Mucosa of descending colon (tissue), 3 donors: ENCODE measurements at regions not wholly inside any gene's neighbourhood (a gene's known extent, or its start where the extent isn't known, plus 50 kb on each side); places are given as distances from the start of the nearest gene placed in this dataset.
"Not testable (repeated sequence)": the region's sequence is repeated elsewhere in the genome, so short reads cannot be mapped to it uniquely, and the experiment has no call there.

Experiments
- ATAC-seq: fragments of 200-7000 bp; cut with Tn5 transposase; one replicate; pipeline ENCODE4 v1.9.1; 2020; ENCODE audit warnings: mild to moderate bottlenecking, moderate library complexity
- DNase-seq, 3 donors: peaks; one replicate each; pipeline ENCODE4 v3.0.0-alpha.2; 2020
- H3K36me3 ChIP-seq: fragments of 200-600 bp; one replicate; pipeline ENCODE4 v1.8.0; 2021; ENCODE audit warnings: low read depth, mild to moderate bottlenecking
- H3K4me1 ChIP-seq: fragments of 200-600 bp; one replicate; pipeline ENCODE4 v1.8.0; 2021; ENCODE audit warnings: low read depth, mild to moderate bottlenecking
- H3K4me3 ChIP-seq: fragments of 200-600 bp; one replicate; pipeline ENCODE4 v1.8.0; 2021; ENCODE audit warnings: mild to moderate bottlenecking
- H3K9me3 ChIP-seq: fragments of 200-600 bp; one replicate; pipeline ENCODE4 v1.8.0; 2021; ENCODE audit warnings: mild to moderate bottlenecking
- CTCF ChIP-seq: fragments of 200-600 bp; IDR thresholded peaks from one replicate; pipeline ENCODE4 v1.8.0; 2022; ENCODE audit warnings: antibody characterized with exemption, mild to moderate bottlenecking
- intact Hi-C, 2 donors: fragments of 100-400 bp; cut with DNase I in 1 of 2; cut with micrococcal nuclease in 1 of 2; formaldehyde crosslinking; loops; one replicate each; pipeline versions ENCODE4 v1.11.0 to v1.11.1; 2022; cut with DNase I, micrococcal nuclease
- donor health status: DM: no; HTN: no; CAD: no; lungs with moderate emphysema.
- donor health status: DM: no; HTN: no; CAD: no.
- donor health status: DM: no; HTN: yes; CAD: no.

DNA sequence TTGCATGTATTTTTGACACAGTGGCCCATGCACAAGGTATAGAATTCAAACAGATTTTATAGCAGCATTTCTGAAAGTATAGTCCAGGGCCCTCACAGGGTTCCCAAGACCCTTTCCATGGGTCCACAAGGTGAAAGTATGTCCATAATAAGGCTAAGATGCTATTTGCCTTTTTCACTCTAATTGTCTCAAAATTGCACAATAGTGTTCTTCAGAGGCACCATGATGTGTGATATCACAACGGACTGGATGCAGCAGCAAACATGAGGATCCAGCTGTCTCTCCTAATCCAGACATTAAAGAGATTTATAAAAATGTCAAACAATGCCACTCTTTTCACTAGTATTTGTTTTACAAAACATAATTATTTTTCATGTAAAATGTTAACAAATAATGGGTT is 88.8 kb upstream of the PRDX6 start:
- H3K9me3 ChIP-seq = no peaks in the 10 kb centered on the region
- no peaks in the 10 kb centered on the region for H3K4me1 ChIP-seq
- H3K4me3 ChIP-seq = no peak overlapping the region
- H3K36me3 ChIP-seq = no peaks in the 10 kb centered on the region
- no peak for DNase-seq
- TF ChIP-seq CTCF = no peak
- intact Hi-C loops = no loop called here
- no peak for ATAC-seq

GRCh38 chr1:173392895-173393658 is 84.1 kb upstream of the PRDX6 start:
- no peak for DNase-seq
- Histone ChIP-seq H3K4me1 (no peaks in the 10 kb centered on the region), H3K9me3 (no peaks in the 10 kb centered on the region), H3K4me3 (no peak overlapping the region), H3K36me3 (no peaks in the 10 kb centered on the region)
- intact Hi-C loops = no loop called here
- no peak for TF ChIP-seq CTCF
- no peak for ATAC-seq

DNA sequence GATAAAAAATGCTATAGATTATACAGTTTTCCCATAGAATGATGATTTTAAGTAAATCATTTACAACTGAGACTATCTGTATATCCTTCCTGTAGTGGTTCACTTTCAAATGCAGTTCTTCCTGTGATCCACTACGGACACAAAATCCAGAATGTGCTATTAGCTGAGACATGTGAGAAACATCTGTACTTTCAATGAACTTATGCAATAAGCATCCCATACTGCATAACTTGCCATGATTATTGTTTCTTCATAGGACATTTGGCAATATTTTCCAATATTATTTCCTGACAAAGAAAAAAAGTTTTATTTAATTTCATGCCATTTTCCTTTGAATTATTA is 83.5 kb upstream of the PRDX6 start:
- Histone ChIP-seq H3K36me3 (no peaks in the 10 kb centered on the region), H3K4me3 (no peak overlapping the region), H3K4me1 (no peaks in the 10 kb centered on the region), H3K9me3 (no peaks in the 10 kb centered on the region)
- DNase-seq = no peak
- no peak for ATAC-seq
- TF ChIP-seq CTCF = no peak
- intact Hi-C loops = no loop called here

- H3K4me1 ChIP-seq, intact Hi-C loops, DNase-seq, H3K4me3 ChIP-seq, H3K9me3 ChIP-seq, ATAC-seq, H3K36me3 ChIP-seq: not testable (repeated sequence)
These were observed 82.3 kb upstream of the PRDX6 start for GRCh38 chr1:173394813-173395212.

DNA sequence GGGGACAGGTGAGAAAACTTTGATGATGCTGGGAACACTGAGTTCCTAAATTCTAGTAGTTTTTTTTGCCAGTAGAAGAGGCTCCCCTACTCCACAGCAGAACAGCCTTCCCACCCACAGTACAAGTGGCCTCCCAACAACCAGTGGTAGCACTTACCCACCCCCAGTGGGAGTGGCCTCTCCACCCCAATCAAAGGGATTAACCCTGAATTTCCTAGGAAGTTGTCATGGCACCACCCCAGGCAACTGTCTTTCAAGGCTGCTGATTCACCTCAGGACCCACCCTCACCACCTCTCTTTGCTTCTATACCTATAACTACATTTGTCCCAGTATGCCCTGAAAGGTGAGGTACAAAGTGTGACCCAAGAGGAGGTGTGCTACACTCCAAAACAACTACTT is 81.4 kb upstream of the PRDX6 start:
- intact Hi-C loops = no loop called here
- no peak overlapping the region for H3K4me3 ChIP-seq
- TF ChIP-seq CTCF = no peak
- H3K9me3 ChIP-seq = no peaks in the 10 kb centered on the region
- H3K36me3 ChIP-seq = no peaks in the 10 kb centered on the region
- no peaks in the 10 kb centered on the region for H3K4me1 ChIP-seq
- no peak for DNase-seq
- ATAC-seq = no peak

- H3K4me3 ChIP-seq = no peak overlapping the region
- no peak for TF ChIP-seq CTCF
- ATAC-seq = no peak
- H3K36me3 ChIP-seq = no peaks in the 10 kb centered on the region
- no peaks in the 10 kb centered on the region for H3K4me1 ChIP-seq
- H3K9me3 ChIP-seq = no peaks in the 10 kb centered on the region
- intact Hi-C loops = no loop called here
- DNase-seq = no peak
These were observed 76.6 kb upstream of the PRDX6 start for GRCh38 chr1:173400387-173400995.
